HL-60 (cell line): ENCODE measurements at regions not wholly inside any gene's neighbourhood (a gene's known extent, or its start where the extent isn't known, plus 50 kb on each side); places are given as distances from the start of the nearest gene placed in this dataset.

Experiments used
- DNase-seq, 2 experiments: peaks; one replicate each; pipeline ENCODE4 v3.0.0-alpha.2; 2010 to 2020; ENCODE audit warnings: low read depth in 1 of 2, low spot score in 1 of 2
- H3K27ac ChIP-seq: fragments of 250-450 bp; sonication (Bioruptor Pico); replicated peaks from 2 replicates; pipeline ENCODE4 v1.5.1; 2020; ENCODE audit warnings: mild to moderate bottlenecking, moderate library complexity
- H3K27me3 ChIP-seq: fragments of 250-450 bp; sonication (Bioruptor Pico); 2 replicates; pipeline ENCODE4 v1.5.1; 2021; ENCODE audit warnings: mild to moderate bottlenecking, moderate library complexity; ENCODE audit not compliant: insufficient read depth, poor library complexity, severe bottlenecking
- H3K4me3 ChIP-seq: replicated peaks from 2 replicates; pipeline ENCODE4 v1.5.1; 2011; ENCODE audit warnings: mild to moderate bottlenecking, control low read depth, low read length; ENCODE audit not compliant: insufficient read depth
- GABPA ChIP-seq: IDR thresholded peaks from 2 replicates; pipeline ENCODE4 v1.6.1; 2012; ENCODE audit warnings: low read depth
- POLR2AphosphoS5 ChIP-seq: IDR thresholded peaks from 2 replicates; pipeline ENCODE4 v1.6.1; 2012; ENCODE audit warnings: low read depth
- REST ChIP-seq: IDR thresholded peaks from 2 replicates; pipeline ENCODE4 v1.6.1; 2012; ENCODE audit warnings: low read depth; ENCODE audit not compliant: insufficient replicate concordance
- SPI1 ChIP-seq: IDR thresholded peaks from 2 replicates; pipeline ENCODE4 v1.6.1; 2012; ENCODE audit warnings: low read depth, mild to moderate bottlenecking, borderline replicate concordance
- TF ChIP-seq, protein P1 (sequence below): IDR thresholded peaks from one replicate; pipeline ENCODE4 v1.5.1; 2011; ENCODE audit warnings: low read length, control low read depth, inconsistent platforms; ENCODE audit not compliant: insufficient read depth

- DNase-seq = no peak
- TF ChIP-seq, protein P1, sequence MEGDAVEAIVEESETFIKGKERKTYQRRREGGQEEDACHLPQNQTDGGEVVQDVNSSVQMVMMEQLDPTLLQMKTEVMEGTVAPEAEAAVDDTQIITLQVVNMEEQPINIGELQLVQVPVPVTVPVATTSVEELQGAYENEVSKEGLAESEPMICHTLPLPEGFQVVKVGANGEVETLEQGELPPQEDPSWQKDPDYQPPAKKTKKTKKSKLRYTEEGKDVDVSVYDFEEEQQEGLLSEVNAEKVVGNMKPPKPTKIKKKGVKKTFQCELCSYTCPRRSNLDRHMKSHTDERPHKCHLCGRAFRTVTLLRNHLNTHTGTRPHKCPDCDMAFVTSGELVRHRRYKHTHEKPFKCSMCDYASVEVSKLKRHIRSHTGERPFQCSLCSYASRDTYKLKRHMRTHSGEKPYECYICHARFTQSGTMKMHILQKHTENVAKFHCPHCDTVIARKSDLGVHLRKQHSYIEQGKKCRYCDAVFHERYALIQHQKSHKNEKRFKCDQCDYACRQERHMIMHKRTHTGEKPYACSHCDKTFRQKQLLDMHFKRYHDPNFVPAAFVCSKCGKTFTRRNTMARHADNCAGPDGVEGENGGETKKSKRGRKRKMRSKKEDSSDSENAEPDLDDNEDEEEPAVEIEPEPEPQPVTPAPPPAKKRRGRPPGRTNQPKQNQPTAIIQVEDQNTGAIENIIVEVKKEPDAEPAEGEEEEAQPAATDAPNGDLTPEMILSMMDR = no peak
- no peak for TF ChIP-seq GABPA
- no peak for TF ChIP-seq SPI1
- TF ChIP-seq REST = no peak
- TF ChIP-seq POLR2AphosphoS5 = no peak
- Histone ChIP-seq H3K27ac (no peak overlapping the region), H3K4me3 (no peak overlapping the region), H3K27me3 (no peaks in the 10 kb centered on the region)
Measured at GRCh38 chr2:120912101-120912985, 176.7 kb downstream of the GLI2 start.

- Histone ChIP-seq H3K27ac (no peak overlapping the region), H3K27me3 (no peaks in the 10 kb centered on the region), H3K4me3 (no peak overlapping the region)
- no peak for DNase-seq
- TF ChIP-seq, protein P1 = no peak
- TF ChIP-seq REST (no peak), POLR2AphosphoS5 (no peak), SPI1 (no peak)
Measured at GRCh38 chr2:120913972-120914838, 178.5 kb downstream of the GLI2 start.

DNA sequence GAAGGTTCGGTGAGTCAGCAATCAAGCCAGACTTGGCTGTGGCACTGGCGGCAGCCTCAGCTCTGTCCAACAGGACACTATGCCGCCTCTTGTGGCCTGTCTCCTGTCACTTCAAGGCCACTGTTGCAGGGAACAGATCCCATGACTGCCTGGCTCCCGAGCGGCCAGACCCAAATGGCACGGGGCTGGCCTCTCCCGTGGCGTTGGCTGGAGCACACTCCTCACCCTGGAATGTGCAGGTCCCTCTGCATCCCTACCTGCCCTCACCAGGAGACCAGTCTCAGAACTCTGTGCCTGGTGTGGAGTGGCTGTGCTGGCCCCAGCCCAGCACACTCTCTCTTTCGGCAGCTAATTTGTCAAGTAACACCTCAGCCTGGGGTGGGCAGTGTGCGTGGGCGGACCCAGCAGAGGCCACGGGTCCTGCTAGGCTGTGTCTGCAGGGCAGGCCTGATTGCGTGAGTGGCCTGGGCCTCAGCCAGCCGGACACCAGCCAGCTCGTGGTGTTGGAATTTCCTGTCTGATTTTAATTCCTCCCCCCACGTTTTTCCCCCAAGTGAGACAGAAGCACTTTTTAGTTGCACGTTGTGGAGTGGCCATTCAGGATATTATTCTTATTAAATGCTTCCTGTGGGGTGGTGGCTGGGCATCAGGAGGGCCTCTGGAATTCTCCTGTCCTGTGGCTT is 179.3 kb downstream of the GLI2 start:
- TF ChIP-seq GABPA (no peak), REST (no peak), POLR2AphosphoS5 (no peak), SPI1 (no peak)
- TF ChIP-seq, protein P1 = no peak
- H3K27me3 ChIP-seq = no peaks in the 10 kb centered on the region
- H3K27ac ChIP-seq = no peak overlapping the region
- no peak for DNase-seq
- no peak overlapping the region for H3K4me3 ChIP-seq
